ENCODE measurements at regions not wholly inside any gene's neighbourhood (a gene's known extent, or its start where the extent isn't known, plus 50 kb on each side); places are given as distances from the start of the nearest gene placed in this dataset.
"Not testable (repeated sequence)": the region's sequence is repeated elsewhere in the genome, so short reads cannot be mapped to it uniquely, and the experiment has no call there.

- TF ChIP-seq POLR2A (IDR thresholded peaks at IDR 0.05; ENCODE audit: low read depth, low read length) = no peak
Observed at GRCh38 chr2:138389063-138389462, 112.5 kb upstream of the SPOPL start.

GRCh38 chr2:138390316-138390945 is 111.1 kb upstream of the SPOPL start:
- TF ChIP-seq POLR2A (IDR thresholded peaks at IDR 0.05; ENCODE audit: low read depth, low read length) = no peak
- DNase-seq (ENCODE audit: insufficient read length, low spot score) = no peak
- no peak for FAIRE-seq

More at GRCh38 chr2:138389063-138389462, 112.5 kb upstream of the SPOPL start:
- DNase-seq (ENCODE audit: insufficient read length, low spot score) = no peak
- FAIRE-seq = no peak

GRCh38 chr2:138391946-138392345 is 109.6 kb upstream of the SPOPL start:
- no peak for DNase-seq (ENCODE audit: insufficient read length, low spot score)
- no peak for FAIRE-seq
- TF ChIP-seq POLR2A (IDR thresholded peaks at IDR 0.05; ENCODE audit: low read depth, low read length) = no peak

GRCh38 chr2:138395565-138396306 is 105.8 kb upstream of the SPOPL start:
- FAIRE-seq (peak; percentile 99), DNase-seq (ENCODE audit: insufficient read length, low spot score) (peak; percentile 15)
- no peak for TF ChIP-seq POLR2A (IDR thresholded peaks at IDR 0.05; ENCODE audit: low read depth, low read length)

- no peak for TF ChIP-seq POLR2A (IDR thresholded peaks at IDR 0.05; ENCODE audit: low read depth, low read length)
- FAIRE-seq (no peak), DNase-seq (ENCODE audit: insufficient read length, low spot score) (no peak)
Observed at GRCh38 chr2:138396843-138397242, 104.7 kb upstream of the SPOPL start.

- TF ChIP-seq POLR2A (IDR thresholded peaks at IDR 0.05; ENCODE audit: low read depth, low read length) = no peak
- DNase-seq (ENCODE audit: insufficient read length, low spot score) (no peak), FAIRE-seq (no peak)
Observed at GRCh38 chr2:138403431-138403927, 98.1 kb upstream of the SPOPL start.

GRCh38 chr2:138414014-138414413 is 87.6 kb upstream of the SPOPL start:
- TF ChIP-seq POLR2A (IDR thresholded peaks at IDR 0.05; ENCODE audit: low read depth, low read length) = no peak
- no peak for DNase-seq (ENCODE audit: insufficient read length, low spot score)
- FAIRE-seq = no peak

GRCh38 chr2:138415985-138416384 is 85.6 kb upstream of the SPOPL start:
- no peak for TF ChIP-seq POLR2A (IDR thresholded peaks at IDR 0.05; ENCODE audit: low read depth, low read length)
- FAIRE-seq (no peak), DNase-seq (ENCODE audit: insufficient read length, low spot score) (no peak)

- peak; percentile 6 for FAIRE-seq
- no peak for DNase-seq (ENCODE audit: insufficient read length, low spot score)
- TF ChIP-seq POLR2A (IDR thresholded peaks at IDR 0.05; ENCODE audit: low read depth, low read length) = no peak
Observed at GRCh38 chr2:138418453-138418852, 83.1 kb upstream of the SPOPL start.

GRCh38 chr2:138421315-138421970 is 80.1 kb upstream of the SPOPL start:
- FAIRE-seq (no peak), DNase-seq (ENCODE audit: insufficient read length, low spot score) (no peak)
- TF ChIP-seq POLR2A (IDR thresholded peaks at IDR 0.05; ENCODE audit: low read depth, low read length) = no peak

GRCh38 chr2:138421971-138422335 is 79.6 kb upstream of the SPOPL start:
- FAIRE-seq (peak; percentile 95), DNase-seq (ENCODE audit: insufficient read length, low spot score) (peak; percentile 26)
- TF ChIP-seq POLR2A (IDR thresholded peaks at IDR 0.05; ENCODE audit: low read depth, low read length) = no peak

GRCh38 chr2:138423198-138423597 is 78.4 kb upstream of the SPOPL start:
- FAIRE-seq (peak; percentile 23), DNase-seq (ENCODE audit: insufficient read length, low spot score) (no peak)
- TF ChIP-seq POLR2A (IDR thresholded peaks at IDR 0.05; ENCODE audit: low read depth, low read length) = no peak

GRCh38 chr2:138423745-138424144 is 77.8 kb upstream of the SPOPL start:
- no peak for FAIRE-seq
- TF ChIP-seq POLR2A (IDR thresholded peaks at IDR 0.05; ENCODE audit: low read depth, low read length) = no peak
- no peak for DNase-seq (ENCODE audit: insufficient read length, low spot score)

GRCh38 chr2:138424436-138425140 is 77.0 kb upstream of the SPOPL start:
- DNase-seq (ENCODE audit: insufficient read length, low spot score) = no peak
- no peak for TF ChIP-seq POLR2A (IDR thresholded peaks at IDR 0.05; ENCODE audit: low read depth, low read length)
- no peak for FAIRE-seq

GRCh38 chr2:138426116-138426515 is 75.5 kb upstream of the SPOPL start:
- FAIRE-seq; DNase-seq (ENCODE audit: insufficient read length, low spot score): not testable (repeated sequence)
